Erythroblast (primary cell): ENCODE measurements at regions not wholly inside any gene's neighbourhood (a gene's known extent, or its start where the extent isn't known, plus 50 kb on each side); places are given as distances from the start of the nearest gene placed in this dataset.

Experiments used
- GATA1 ChIP-seq: IDR thresholded peaks from 2 replicates; pipeline ENCODE4 v1.6.1; 2011; ENCODE audit warnings: low read depth, mild to moderate bottlenecking, control low read depth, low read length, moderate library complexity
- POLR2A ChIP-seq: IDR thresholded peaks from 2 replicates; pipeline ENCODE4 v1.6.1; 2011; ENCODE audit warnings: mild to moderate bottlenecking, low read length

- no peak for TF ChIP-seq POLR2A
- TF ChIP-seq GATA1, result no peak
Observed at GRCh38 chr11:44409558-44410236, 99.8 kb upstream of the ALX4 start.
